Neural cell (in vitro differentiated cells): ENCODE measurements at regions not wholly inside any gene's neighbourhood (a gene's known extent, or its start where the extent isn't known, plus 50 kb on each side); places are given as distances from the start of the nearest gene placed in this dataset.

Experiments
- H2AFZ ChIP-seq: fragments of 200-600, 300-800 bp; sonication (generic), shearing (Covaris generic); 2 replicates; pipeline ENCODE4 v1.6.0; 2014; ENCODE audit warnings: low read depth, mild to moderate bottlenecking, antibody characterized with exemption, low read length, moderate library complexity
- H3F3A ChIP-seq: fragments of 200-600 bp; shearing (Covaris generic); 2 replicates; pipeline ENCODE4 v1.6.1; 2016; ENCODE audit warnings: mild to moderate bottlenecking, moderate library complexity, mixed read lengths, antibody characterized with exemption, low read length; ENCODE audit not compliant: insufficient read depth, poor library complexity, severe bottlenecking
- H3K27ac ChIP-seq: fragments of 200-600, 300-800 bp; sonication (generic), shearing (Covaris generic); 2 replicates; pipeline ENCODE4 v1.5.1; 2014; ENCODE audit warnings: mild to moderate bottlenecking, low read length, moderate library complexity
- H3K27me3 ChIP-seq: fragments of 300-800, 200-600 bp; sonication (generic), shearing (Covaris generic); 2 replicates; pipeline ENCODE4 v1.6.0; 2014; ENCODE audit warnings: mild to moderate bottlenecking, low read depth, low read length, moderate library complexity; ENCODE audit not compliant: insufficient read depth
- H3K36me3 ChIP-seq: fragments of 300-800, 200-600 bp; sonication (generic), shearing (Covaris generic); 2 replicates; pipeline ENCODE4 v1.5.1; 2014; ENCODE audit warnings: mild to moderate bottlenecking, antibody characterized with exemption, low read length, moderate library complexity; ENCODE audit not compliant: insufficient read depth
- H3K4me2 ChIP-seq: fragments of 300-800, 200-600 bp; sonication (generic), shearing (Covaris generic); 2 replicates; pipeline ENCODE4 v1.6.0; 2014; ENCODE audit warnings: mild to moderate bottlenecking, low read length
- H3K4me3 ChIP-seq: fragments of 300-800, 200-600 bp; sonication (generic), shearing (Covaris generic); 2 replicates; pipeline ENCODE4 v1.5.1; 2014; ENCODE audit warnings: mild to moderate bottlenecking, low read length, moderate library complexity
- H3K79me2 ChIP-seq: fragments of 200-600 bp; shearing (Covaris generic); replicated peaks from 2 replicates; pipeline ENCODE4 v1.6.0; 2014; ENCODE audit warnings: mild to moderate bottlenecking, low read length, moderate library complexity; ENCODE audit not compliant: insufficient read depth
- H3K9ac ChIP-seq: fragments of 300-800, 200-600 bp; sonication (generic), shearing (Covaris generic); 2 replicates; pipeline ENCODE4 v1.6.1; 2016; ENCODE audit warnings: mild to moderate bottlenecking, low read length, mixed read lengths
- H3K9me2 ChIP-seq: fragments of 200-600 bp; shearing (Covaris generic); 2 replicates; pipeline ENCODE4 v1.6.1; 2016; ENCODE audit warnings: mild to moderate bottlenecking, low read length, mixed read lengths; ENCODE audit not compliant: insufficient read depth
- H3K9me3 ChIP-seq: fragments of 200-600, 300-800 bp; sonication (generic), shearing (Covaris generic); 2 replicates; pipeline ENCODE4 v1.6.1; 2016; ENCODE audit warnings: mild to moderate bottlenecking, mixed run types, low read length, moderate library complexity, mixed read lengths
- H4K20me1 ChIP-seq: fragments of 200-600 bp; shearing (Covaris generic); 2 replicates; pipeline ENCODE4 v1.6.1; 2016; ENCODE audit warnings: mild to moderate bottlenecking, mixed run types; ENCODE audit not compliant: insufficient read depth
- CTCF ChIP-seq: fragments of 450-650 bp; IDR thresholded peaks from 2 replicates; pipeline ENCODE4 v1.5.1; 2014; ENCODE audit warnings: antibody characterized with exemption, mild to moderate bottlenecking, moderate library complexity; ENCODE audit not compliant: poor library complexity, severe bottlenecking
- EP300 ChIP-seq: fragments of 450-650 bp; conservative IDR thresholded peaks from 2 replicates; pipeline ENCODE4 v1.6.1; 2014; ENCODE audit warnings: antibody characterized with exemption, mild to moderate bottlenecking, moderate library complexity; ENCODE audit not compliant: poor library complexity, severe bottlenecking
- EZH2 ChIP-seq: fragments of 200-600, 300-800 bp; shearing (Covaris generic), sonication (generic); IDR thresholded peaks from 2 replicates; pipeline ENCODE4 v1.6.1; 2014; ENCODE audit warnings: antibody characterized with exemption, low read length, borderline replicate concordance, mild to moderate bottlenecking; ENCODE audit not compliant: insufficient read depth, poor library complexity, severe bottlenecking
- MXI1 ChIP-seq: fragments of 450-650 bp; conservative IDR thresholded peaks from 2 replicates; pipeline ENCODE4 v1.6.1; 2014; ENCODE audit warnings: antibody characterized with exemption, mild to moderate bottlenecking; ENCODE audit not compliant: poor library complexity, severe bottlenecking
- POLR2AphosphoS5 ChIP-seq: IDR thresholded peaks from 2 replicates; pipeline ENCODE4 v1.6.1; 2012
- RAD21 ChIP-seq: fragments of 450-650 bp; conservative IDR thresholded peaks from 2 replicates; pipeline ENCODE4 v1.6.1; 2014; ENCODE audit warnings: antibody characterized with exemption, mild to moderate bottlenecking, moderate library complexity
- REST ChIP-seq: IDR thresholded peaks from 2 replicates; pipeline ENCODE4 v1.6.1; 2012; ENCODE audit warnings: borderline replicate concordance
- SMC3 ChIP-seq: fragments of 450-650 bp; conservative IDR thresholded peaks from 2 replicates; pipeline ENCODE4 v1.6.1; 2014; ENCODE audit warnings: antibody characterized with exemption, mild to moderate bottlenecking, moderate library complexity; ENCODE audit not compliant: poor library complexity
- TAF1 ChIP-seq: IDR thresholded peaks from 2 replicates; pipeline ENCODE4 v1.6.1; 2012; ENCODE audit warnings: low read depth

DNA sequence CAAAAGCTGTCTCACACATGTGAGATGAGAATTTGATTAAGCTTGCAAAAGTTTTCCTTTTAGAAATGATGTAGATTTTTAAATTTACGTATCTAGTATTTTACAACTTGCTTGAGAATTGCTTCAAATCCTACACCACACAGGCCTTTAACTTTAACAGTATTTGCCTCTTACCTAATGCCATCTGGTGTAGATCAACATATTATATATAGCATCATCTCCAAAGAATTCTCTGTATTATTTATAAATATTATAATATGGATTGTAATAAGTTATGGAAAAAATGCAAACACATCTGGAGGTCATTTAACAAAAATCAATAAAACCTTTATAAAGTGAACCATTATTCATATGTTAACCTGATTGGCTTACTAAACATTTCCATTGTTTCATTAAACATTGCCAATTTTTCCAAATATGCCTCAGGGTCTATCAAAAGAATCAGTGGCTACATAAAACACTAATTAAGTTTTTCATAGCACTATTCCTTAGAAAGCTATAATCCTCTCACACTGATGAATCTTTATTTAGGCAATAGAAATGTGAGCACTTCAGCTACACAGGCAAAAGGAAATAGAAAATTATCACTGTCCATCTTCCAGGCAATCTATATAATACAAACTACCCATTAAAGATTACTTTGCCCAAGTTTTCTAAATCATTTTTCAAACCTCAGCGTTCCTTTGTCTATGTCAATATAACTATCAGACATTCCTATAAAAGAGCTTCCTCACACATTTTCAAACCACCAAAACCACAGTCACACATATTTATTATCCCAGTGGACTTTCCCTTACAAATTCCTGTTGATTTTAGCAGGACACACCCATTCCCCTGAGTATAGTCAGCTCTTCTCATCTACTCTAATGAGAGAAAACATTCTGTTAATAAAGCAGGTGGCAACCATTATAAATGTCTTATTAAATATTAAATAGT is 83.5 kb upstream of the INTU start:
- Histone ChIP-seq H3K9me2 (no peaks in the 10 kb centered on the region), H3K9me3 (no peaks in the 10 kb centered on the region), H3K27ac (no peak overlapping the region), H3K36me3 (no peaks in the 10 kb centered on the region), H3K4me2 (no peak overlapping the region), H3F3A (no peaks in the 10 kb centered on the region), H3K27me3 (no peaks in the 10 kb centered on the region), H4K20me1 (no peaks in the 10 kb centered on the region), H3K4me3 (no peak overlapping the region), H3K9ac (no peak overlapping the region), H3K79me2 (no peaks in the 10 kb centered on the region), H2AFZ (no peak overlapping the region)
- TF ChIP-seq MXI1 (no peak), REST (no peak), CTCF (no peak), SMC3 (no peak), RAD21 (no peak)

- H4K20me1 ChIP-seq: no peaks in the 10 kb centered on the region
- no peaks in the 10 kb centered on the region for H3F3A ChIP-seq
- H3K9me3 ChIP-seq: no peaks in the 10 kb centered on the region
- H3K27ac ChIP-seq: no peak overlapping the region
- no peak overlapping the region for H3K9ac ChIP-seq
- H3K4me2 ChIP-seq: no peak overlapping the region
- no peak overlapping the region for H3K4me3 ChIP-seq
- H3K79me2 ChIP-seq: no peaks in the 10 kb centered on the region
- no peaks in the 10 kb centered on the region for H3K36me3 ChIP-seq
- no peaks in the 10 kb centered on the region for H3K27me3 ChIP-seq
- H2AFZ ChIP-seq: no peak overlapping the region
- TF ChIP-seq POLR2AphosphoS5 (no peak), SMC3 (no peak), EP300 (no peak)
- H3K9me2 ChIP-seq: no peaks in the 10 kb centered on the region
Observed at GRCh38 chr4:127555106-127555505, 77.7 kb upstream of the INTU start.

DNA sequence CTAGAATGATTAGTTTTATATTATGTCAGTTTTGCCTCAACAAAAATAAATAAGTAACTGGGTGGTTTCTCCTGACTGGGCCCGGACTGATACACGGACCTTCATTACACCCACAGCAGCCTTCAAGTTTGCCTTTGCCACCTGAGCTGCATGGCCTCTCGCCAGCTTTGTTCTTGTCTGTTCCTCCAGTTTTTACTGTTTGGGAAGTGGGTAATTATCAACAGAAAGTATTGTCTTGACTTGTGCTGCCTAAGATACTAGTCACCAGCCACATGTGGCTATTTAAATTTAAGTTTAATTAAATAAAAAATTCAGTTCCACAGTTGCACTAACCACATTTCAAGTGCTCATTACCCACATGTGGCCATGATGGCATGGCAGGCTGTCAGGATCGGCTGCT is 74.7 kb upstream of the INTU start:
- Histone ChIP-seq H3K36me3 (no peaks in the 10 kb centered on the region), H3K4me2 (no peak overlapping the region), H3K9ac (no peak overlapping the region), H3K79me2 (no peaks in the 10 kb centered on the region), H3K27ac (no peak overlapping the region), H3K9me3 (no peaks in the 10 kb centered on the region), H3K4me3 (no peak overlapping the region), H3F3A (no peaks in the 10 kb centered on the region), H2AFZ (no peak overlapping the region), H3K9me2 (no peaks in the 10 kb centered on the region), H4K20me1 (no peaks in the 10 kb centered on the region), H3K27me3 (no peaks in the 10 kb centered on the region)
- TF ChIP-seq RAD21 (no peak), TAF1 (no peak), EZH2 (no peak), REST (no peak), POLR2AphosphoS5 (no peak)
